WERI-Rb-1 (cell line): ENCODE measurements at regions not wholly inside any gene's neighbourhood (a gene's known extent, or its start where the extent isn't known, plus 50 kb on each side); places are given as distances from the start of the nearest gene placed in this dataset.

Source experiments
- DNase-seq: peaks from one replicate; pipeline ENCODE4 v3.0.0-alpha.2; 2020
- H3K27ac ChIP-seq: fragments of 250-450 bp; sonication (Bioruptor Pico); 2 replicates; pipeline ENCODE4 v1.5.1; 2020; ENCODE audit warnings: mild to moderate bottlenecking, moderate library complexity
- H3K27me3 ChIP-seq: fragments of 250-450 bp; sonication (Bioruptor Pico); 2 replicates; pipeline ENCODE4 v1.5.1; 2021; ENCODE audit warnings: mild to moderate bottlenecking, low read depth, moderate library complexity; ENCODE audit not compliant: insufficient read depth, severe bottlenecking
- H3K36me3 ChIP-seq: fragments of 250-450 bp; sonication (Bioruptor Pico); 2 replicates; pipeline ENCODE4 v1.5.1; 2020; ENCODE audit warnings: mild to moderate bottlenecking, moderate library complexity
- H3K4me3 ChIP-seq: 2 replicates; pipeline ENCODE4 v1.5.1; 2011; ENCODE audit warnings: low read depth, mild to moderate bottlenecking, control low read depth, low read length
- H3K9me3 ChIP-seq: fragments of 250-450 bp; sonication (Bioruptor Pico); 2 replicates; pipeline ENCODE4 v1.5.1; 2021; ENCODE audit warnings: mild to moderate bottlenecking, moderate library complexity; ENCODE audit not compliant: severe bottlenecking
- CTCF ChIP-seq: IDR thresholded peaks from 2 replicates; pipeline ENCODE4 v1.5.1; 2011; ENCODE audit warnings: low read depth, mild to moderate bottlenecking, control low read depth, inconsistent platforms, low read length

- Histone ChIP-seq H3K27ac (no peak overlapping the region), H3K9me3 (peaks cover 5% of the 10 kb centered on the region), H3K27me3 (no peaks in the 10 kb centered on the region), H3K36me3 (no peaks in the 10 kb centered on the region), H3K4me3 (no peak overlapping the region)
- TF ChIP-seq CTCF: no peak
- DNase-seq: no peak
These were observed 358.2 kb upstream of the ID4 start for GRCh38 chr6:19478992-19479391.

DNA sequence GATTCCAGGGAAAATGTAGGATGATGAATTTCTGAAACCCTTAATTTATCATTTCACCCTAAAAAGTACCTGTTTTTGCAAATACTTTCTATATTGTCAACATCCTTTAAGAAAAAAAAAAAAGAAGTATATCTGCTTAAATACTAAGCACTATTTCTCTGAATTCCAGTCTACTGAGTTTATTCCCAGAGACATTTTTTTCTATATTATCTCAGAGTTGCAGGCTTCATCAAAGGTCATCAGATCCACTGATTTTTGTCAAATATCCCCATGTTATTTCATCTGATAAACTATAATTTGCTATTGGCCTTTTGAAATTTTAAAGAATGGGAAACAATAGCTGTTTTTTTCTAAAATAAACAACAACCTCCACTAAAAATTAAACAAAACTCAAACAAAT is 357.6 kb upstream of the ID4 start:
- Histone ChIP-seq H3K36me3 (no peaks in the 10 kb centered on the region), H3K27ac (no peak overlapping the region), H3K27me3 (no peaks in the 10 kb centered on the region), H3K9me3 (peaks cover 3% of the 10 kb centered on the region), H3K4me3 (no peak overlapping the region)
- TF ChIP-seq CTCF: no peak
- no peak for DNase-seq

GRCh38 chr6:19492636-19493405 is 344.3 kb upstream of the ID4 start:
- no peak for DNase-seq
- Histone ChIP-seq H3K9me3 (no peaks in the 10 kb centered on the region), H3K27ac (no peak overlapping the region), H3K27me3 (no peaks in the 10 kb centered on the region), H3K36me3 (no peaks in the 10 kb centered on the region), H3K4me3 (no peak overlapping the region)
- no peak for TF ChIP-seq CTCF

DNA sequence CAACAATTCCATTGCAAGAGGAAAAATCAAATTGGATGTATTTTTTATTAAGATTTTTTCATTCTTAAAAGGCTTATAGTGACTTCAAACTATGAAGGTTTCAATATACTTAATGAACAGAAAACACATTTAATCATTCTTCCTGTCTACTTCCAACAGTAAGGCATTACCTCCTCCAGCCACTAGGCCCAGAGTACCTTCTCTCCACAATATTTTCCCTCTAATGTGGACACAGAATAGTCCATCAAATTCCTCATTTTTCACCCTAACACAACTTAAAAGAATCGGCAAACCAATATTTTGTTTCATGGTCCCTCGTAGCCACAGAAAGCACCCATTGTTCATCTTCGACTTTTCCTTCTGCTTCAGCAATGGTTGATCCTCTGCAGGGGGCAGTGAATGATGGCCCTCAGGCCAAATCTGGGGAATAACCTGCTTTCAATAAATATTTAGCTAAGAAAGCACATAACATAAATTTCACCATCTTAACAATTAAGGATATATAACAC is 335.4 kb upstream of the ID4 start:
- no peak overlapping the region for H3K27ac ChIP-seq
- H3K27me3 ChIP-seq: no peaks in the 10 kb centered on the region
- peaks cover 10% of the 10 kb centered on the region for H3K9me3 ChIP-seq
- H3K4me3 ChIP-seq: no peak overlapping the region
- no peaks in the 10 kb centered on the region for H3K36me3 ChIP-seq
- TF ChIP-seq CTCF: 0 out of 2 replicates have a peak, but pooled peaks have one; percentile 18
- no peak for DNase-seq

- DNase-seq: no peak
- no peak overlapping the region for H3K4me3 ChIP-seq
- peaks cover 12% of the 10 kb centered on the region for H3K9me3 ChIP-seq
- no peaks in the 10 kb centered on the region for H3K27me3 ChIP-seq
- no peaks in the 10 kb centered on the region for H3K36me3 ChIP-seq
- no peak for TF ChIP-seq CTCF
- no peak overlapping the region for H3K27ac ChIP-seq
These were observed 334.9 kb upstream of the ID4 start for GRCh38 chr6:19502301-19502700.

DNA sequence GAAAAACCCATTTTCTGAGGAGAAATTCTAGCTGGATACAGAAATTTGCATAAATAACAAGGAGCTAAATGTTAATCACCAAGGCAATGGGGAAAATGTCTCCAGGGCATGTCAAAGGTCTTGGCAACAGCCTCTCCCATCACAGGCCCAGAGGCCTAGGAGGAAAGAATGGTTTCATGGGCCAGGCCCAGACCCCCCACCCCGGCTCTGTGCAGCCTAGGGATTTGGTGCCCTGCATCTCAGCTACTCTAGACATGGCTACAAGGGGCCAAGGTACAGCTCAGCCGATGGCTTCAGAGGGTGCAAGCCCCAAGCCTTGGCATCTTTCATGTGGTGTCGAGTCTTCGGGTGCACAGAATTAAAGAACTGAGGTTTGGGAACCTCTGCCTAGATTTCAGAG is 321.2 kb upstream of the ID4 start:
- no peak for TF ChIP-seq CTCF
- Histone ChIP-seq H3K27ac (no peak overlapping the region), H3K4me3 (no peak overlapping the region), H3K27me3 (no peaks in the 10 kb centered on the region), H3K36me3 (no peaks in the 10 kb centered on the region), H3K9me3 (peaks cover 26% of the 10 kb centered on the region)
- no peak for DNase-seq
